ENCODE measurements at regions not wholly inside any gene's neighbourhood (a gene's known extent, or its start where the extent isn't known, plus 50 kb on each side); places are given as distances from the start of the nearest gene placed in this dataset.

DNA sequence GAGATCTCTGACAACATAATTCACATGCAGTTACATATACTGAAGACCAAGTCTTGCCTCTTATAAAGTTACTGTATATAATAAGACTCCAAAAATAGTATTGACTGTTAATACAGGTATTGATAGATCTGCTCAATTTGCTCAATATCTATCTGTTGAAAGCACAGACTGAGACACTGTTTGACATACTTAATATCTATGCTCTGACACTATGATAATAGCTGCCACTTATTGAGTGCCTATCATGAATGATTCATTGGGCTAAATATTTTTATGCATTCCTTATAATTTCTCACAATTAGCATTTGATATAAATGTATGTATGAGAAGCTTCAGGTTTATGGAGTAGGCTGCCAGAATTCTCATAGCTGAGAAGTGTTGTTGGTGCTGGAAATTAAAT lies 1600.9 kb upstream of the IGFBP7 start:
- no peak for DNase-seq

DNA sequence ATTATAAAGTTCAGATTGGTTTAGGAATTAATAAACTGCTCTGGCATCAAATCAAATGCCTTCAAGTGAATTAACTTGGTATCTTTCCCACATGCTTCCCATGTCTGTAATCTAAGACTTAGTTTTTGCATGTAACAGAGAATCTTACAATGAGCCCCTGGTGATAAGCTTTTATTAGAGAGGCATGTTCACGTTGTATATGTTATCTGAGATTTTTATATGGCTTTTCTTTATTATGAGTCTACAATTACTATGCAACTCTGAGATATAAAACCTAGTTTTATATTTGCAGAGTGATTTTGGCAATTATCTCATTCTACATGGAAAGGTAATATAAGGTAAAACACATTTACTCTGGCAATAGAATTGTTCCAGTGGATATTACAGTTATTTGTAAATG lies 1578.4 kb upstream of the IGFBP7 start:
- DNase-seq = no peak

DNA sequence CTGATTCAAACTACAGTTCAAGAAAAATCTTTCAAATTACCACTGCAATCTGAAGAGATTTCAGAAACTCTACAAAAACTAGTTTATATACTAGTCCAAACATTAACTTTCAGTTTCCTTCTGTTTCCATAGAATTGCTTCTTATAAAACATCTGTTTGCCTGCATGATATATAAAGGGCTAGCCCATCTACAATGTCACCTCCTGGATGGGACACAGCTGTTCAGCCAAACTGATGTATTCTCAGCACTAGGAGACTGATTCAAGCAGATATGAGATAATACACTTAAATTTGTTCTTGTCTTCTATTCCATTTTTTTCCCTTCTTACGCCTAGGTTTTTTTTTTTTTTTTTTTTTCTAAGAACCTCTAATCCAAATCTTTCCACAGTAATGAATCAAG lies 1569.7 kb upstream of the IGFBP7 start:
- DNase-seq = no peak

DNA sequence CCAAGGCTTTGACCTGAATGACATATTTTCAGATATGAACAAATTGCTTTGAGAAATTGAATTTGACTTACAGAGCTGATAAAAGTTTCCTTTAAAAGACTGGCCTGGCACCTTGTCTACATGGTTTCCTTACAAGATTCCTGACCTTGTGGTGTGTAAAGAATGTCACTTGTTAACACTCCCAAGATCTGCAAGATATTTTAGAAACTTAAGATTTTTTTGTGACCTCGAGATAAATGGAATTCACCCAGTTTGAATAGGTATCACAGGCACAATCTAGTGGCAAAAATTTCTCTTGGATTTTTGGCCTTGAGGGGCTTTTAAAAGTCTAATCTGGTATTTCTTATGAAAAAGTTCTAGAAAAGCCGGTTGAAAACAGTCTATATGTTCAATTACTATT lies 1568.9 kb upstream of the IGFBP7 start:
- no peak for DNase-seq

DNA sequence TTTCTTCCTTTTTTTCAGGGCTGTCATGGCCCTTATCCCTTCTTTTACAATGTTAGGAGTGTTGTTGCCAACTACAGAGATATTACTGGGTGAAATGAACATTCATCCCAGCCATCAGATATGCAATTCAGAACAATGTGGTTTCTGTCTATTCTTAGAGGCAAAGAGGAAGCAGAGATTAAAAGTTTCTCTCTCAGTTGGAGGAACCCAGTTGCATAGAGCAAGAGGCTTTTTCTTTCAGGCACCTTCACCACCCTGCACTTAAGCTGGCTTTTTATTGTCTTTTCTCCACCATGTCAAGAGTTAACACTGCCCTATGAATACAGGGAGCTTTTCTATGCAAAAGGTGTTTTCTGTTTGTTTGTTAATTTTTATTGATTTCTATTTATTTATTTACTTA lies 1559.6 kb upstream of the IGFBP7 start:
- no peak for DNase-seq

DNA sequence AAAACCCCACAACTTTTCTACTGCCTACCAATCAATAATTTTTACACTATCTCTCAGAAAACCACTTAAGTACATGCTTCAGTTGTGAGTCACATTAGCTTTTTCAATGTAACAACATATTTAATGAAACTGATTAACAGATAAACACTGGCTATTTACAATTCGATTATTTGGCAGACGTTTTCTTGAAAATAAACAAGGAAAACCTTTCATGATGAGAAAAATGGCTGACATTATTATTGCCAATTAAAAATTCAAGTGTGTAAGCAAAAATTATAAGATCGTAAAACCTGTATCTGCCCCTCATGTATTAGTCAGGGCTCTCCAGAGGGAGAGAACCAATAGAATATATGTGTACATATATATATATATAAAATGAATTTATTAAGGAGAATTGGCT lies 1555.5 kb upstream of the IGFBP7 start:
- DNase-seq = no peak

DNA sequence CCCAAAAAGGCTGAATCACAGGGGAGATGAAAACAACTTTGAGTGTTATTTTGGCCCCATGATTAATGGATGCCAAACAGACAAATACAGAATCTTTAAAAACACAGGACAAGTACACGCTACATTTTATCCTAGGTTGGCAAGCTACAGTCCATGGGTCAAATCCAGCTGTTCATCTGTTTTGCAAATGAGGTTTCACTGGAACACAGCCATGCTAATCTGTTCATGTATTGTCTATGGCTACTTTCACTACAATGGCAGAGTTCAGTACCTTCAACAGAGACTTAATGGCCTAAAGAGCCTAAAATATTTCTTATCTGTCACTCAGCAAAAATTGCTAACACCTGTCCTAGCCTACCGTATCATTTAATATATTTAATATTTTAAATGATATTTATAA lies 1548.5 kb upstream of the IGFBP7 start:
- peak in 3 of 58 donors; percentile 1 to 26 (median 14) for DNase-seq

DNA sequence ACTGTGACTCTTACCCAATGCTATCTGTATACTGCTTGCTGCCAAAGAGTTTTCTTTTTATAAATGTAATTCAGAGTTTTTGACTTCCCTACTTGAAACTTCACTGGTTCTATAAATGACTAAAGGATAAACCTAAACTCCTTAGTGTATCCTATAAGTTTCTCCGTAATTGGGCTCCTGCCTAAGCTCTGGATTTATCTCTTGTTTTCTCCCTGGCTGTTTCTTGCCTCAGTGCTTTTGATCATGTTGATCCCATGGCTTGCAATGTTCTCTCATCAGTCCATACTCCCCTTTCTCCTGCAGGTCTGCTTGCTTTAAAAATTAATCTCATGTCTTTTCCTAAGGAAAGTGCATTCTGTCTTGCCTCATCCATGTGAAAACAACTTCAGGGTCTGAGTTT lies 1543.1 kb upstream of the IGFBP7 start:
- no peak for DNase-seq

DNA sequence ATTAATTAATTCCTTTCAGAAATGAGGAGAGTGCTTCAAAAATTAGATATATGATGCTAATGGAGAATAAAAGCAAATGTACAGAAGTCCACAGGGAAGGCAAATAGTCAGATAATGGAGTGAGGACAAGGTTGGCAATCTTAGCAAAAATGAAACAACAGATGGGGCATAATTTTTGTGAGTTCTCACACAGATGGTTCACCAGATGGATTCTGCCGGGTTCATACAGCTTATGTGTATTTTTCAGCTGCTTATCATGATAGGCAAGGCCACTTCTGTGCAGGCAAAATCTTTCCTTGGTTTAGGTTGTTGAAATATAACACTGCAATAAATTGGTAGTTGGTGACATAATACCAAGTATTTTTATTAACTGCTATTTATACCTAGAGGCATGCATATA lies 1539.0 kb upstream of the IGFBP7 start:
- DNase-seq = peak in 1 of 58 donors; percentile 1

DNA sequence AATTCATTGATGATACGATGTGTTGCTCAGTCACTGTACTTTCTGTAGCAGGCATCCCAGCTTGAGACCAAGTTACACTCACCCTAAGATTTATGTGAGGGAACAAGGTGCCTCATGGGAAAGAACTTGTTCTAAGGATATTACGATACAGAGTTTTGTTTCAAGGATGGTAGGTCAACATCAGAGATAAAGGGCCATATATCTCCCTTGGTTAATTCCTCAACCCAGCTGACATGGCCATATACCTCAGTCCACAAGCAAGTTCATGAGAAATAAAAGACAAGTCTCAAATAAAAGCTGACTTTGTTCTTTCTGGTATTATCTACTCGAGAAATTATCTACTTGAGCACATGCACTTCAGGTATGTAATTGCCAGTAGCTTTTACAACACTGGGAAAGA lies 1535.9 kb upstream of the IGFBP7 start:
- DNase-seq = no peak

DNA sequence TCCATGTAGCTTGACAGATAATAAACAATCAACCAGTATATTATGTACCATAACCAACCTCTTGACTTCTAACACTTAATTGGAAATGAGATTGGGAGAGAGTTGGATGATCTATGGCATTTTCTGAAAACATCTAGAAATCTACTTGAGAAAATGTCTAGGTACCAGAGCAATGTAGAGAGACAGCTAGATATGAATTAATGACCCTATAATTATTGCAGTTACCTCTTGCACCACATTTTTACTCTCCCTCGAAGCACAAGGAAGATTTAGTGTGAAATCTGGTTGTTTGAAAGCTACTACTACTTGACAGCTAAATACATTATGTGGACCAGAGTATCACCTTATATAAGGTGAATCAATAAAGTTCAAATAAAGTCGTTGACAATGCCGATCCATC lies 1534.4 kb upstream of the IGFBP7 start:
- no peak for DNase-seq

DNA sequence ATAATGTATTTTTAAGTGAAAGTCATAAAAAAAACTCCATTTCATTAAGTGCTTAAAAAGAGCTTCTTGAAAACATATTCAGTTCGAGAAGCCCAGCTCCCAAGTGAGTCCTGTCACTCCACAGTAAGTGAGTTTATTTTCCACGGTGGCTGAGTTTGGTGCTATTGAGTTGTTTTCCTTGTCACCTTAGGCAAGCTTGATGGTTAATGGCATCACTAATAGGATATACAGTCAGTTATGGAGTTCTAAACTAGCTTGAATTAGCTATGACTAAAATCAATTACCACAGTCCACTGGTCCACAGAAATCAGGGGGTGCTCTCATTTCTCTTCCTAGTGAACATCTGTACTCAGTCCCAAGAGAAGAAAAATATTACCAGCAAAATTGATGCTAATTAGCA lies 1526.2 kb upstream of the IGFBP7 start:
- no peak for DNase-seq

DNA sequence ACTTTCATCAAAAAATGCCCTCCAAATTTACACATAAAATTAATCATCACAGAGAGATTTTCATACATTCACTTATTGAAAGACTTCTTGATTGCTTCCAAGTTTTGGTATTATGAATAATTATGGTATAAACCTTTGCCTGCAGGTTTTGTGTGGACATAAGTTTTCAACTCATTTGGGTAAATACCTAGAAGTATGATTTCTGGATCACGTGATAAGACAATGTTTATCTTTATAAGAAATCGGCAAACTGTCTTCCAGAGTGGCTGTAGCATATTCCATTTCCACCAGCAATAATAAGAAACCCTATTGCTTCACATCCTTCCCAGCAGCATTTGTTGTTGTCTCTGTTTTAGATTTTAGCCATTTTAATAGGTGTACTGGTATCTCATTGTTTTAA lies 1507.0 kb upstream of the IGFBP7 start:
- DNase-seq = no peak

DNA sequence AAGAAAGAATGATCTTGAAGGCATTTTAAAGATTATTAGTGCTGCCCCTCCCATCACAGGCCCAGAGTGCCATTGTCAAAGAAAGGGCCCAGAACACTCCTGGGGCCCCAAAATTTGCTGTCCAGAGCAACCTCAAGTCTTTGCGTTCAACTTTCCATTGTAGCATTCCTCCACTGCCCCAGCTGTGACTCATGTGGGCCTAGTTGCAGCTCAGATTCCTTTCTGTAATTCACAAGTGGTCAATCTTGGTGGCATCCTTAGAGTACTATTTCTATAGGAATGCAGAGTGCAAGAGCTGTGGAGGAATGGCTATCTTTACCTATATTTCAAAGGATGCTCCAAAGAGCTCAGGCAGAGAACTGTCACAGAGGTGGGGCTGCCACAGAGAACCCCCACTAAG lies 1500.8 kb upstream of the IGFBP7 start:
- no peak for DNase-seq

DNA sequence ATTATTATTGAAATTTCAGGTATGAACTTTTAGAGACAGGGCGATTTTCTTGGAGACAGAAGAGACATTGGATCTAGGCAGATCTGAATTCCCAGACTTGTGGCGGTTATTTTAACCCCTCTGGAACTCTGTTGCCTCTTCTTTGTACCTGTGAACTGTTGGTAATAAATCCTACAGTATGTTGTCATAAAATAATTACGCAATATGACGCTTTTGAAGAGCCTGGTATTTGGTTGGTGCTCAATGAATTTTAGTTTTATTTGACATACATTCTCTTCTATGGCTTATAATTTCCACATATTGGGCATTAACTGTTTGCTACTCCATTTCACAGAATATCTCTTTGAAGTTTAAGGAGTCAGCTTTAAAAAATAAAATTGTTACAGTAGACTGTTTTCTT lies 1496.1 kb upstream of the IGFBP7 start:
- no peak for DNase-seq

DNA sequence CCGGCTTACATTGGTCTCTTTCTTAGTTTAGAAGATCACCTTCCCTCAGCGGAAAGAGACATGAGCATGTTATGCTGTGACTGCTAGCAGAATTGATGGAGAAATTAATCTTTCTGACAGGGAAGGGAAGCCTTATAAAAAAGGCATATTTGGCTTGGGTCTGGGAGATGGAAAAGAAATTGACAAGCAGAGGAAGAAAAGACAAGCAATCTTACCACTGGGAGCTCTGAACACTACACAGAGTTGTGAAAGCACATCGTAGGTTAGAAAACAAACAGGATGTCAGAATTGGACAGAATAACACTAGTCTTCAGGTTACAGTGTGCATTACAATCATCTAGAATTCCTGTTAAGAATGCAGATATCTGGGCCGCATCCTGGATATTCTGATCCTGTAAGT lies 1493.8 kb upstream of the IGFBP7 start:
- no peak for DNase-seq

DNA sequence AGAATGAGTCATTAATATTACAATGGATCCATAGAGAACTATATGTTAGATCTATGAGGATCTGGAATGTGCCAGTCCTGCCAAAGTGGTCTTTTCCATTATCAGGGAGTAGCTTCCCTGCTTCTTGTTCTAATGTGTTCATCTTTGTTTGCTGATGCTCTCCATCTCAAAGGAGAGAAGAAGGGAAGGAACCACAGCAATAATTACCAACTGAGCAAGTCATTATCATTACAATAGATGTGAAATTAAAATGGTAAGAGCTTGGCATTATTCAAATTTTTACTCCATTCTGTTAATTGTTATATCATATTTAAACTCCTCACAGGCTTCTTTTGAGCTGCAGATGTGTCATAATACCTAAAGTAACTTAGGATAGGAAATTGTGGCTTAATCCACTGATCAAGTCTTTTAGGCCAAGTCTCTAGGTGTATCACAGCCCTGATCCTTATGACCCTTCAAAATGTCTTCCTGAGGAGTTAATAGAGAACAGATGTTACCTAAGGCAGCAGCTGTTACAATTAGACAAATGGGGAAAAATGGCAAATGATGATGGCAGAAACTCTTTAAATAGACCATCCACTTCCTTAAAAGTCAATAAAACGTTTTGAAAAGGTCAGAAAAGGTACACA lies 1492.7 kb upstream of the IGFBP7 start:
- DNase-seq = no peak

DNA sequence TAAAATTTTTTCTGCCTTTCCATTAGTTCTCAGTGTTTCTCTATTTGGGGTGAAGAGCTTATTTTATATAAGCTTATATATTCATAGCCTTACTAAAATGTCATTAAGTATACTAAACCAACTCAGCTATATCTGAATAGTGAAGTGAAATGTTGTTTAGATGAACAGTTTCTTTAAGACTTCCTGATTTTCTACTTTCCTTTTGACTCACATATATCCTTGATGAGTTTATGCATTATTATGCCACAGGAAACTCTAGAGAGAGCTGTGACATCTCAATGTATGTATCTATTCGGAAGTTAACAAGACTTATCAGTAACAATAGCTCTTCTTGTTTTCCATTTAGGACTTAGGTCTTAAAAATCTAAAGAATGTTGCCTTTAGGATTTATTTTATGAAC lies 1491.8 kb upstream of the IGFBP7 start:
- DNase-seq = no peak

DNA sequence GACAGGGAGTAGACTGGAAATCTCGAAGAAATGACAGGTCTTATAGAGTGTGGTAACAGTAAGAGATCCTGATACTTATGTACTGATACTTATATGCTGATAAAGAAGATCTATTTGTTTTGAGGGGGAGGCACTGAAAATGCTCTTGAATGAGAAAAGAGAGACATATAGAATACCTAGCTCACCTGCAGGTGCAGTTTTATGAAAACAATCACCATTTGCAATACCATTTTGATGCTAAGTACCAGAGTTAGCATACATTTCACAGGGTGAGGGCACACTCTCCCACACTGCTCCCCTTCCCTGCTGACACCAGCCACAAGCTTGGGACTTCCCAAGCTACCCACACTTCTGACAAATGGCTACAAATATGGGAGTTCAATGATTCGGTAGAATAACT lies 1490.1 kb upstream of the IGFBP7 start:
- no peak for DNase-seq

DNA sequence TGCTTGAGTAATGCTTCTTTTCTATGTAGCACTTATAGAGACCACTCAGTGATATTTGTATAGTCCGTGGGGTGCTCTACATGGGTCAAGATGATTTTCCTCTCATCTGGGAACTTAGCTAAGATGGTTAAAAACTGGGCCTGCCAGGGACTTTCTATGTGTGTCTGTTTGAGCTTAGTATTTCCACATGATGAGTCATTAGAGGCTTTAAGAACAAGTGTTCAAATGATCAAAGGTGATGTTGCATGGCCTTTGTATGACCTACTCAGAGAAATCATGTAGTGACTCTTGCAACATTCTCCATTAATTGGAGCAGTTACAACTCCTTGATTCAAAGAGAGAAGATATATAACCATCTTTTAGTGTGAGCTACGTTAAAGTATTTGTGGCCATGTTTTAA lies 1480.5 kb upstream of the IGFBP7 start:
- no peak for DNase-seq

DNA sequence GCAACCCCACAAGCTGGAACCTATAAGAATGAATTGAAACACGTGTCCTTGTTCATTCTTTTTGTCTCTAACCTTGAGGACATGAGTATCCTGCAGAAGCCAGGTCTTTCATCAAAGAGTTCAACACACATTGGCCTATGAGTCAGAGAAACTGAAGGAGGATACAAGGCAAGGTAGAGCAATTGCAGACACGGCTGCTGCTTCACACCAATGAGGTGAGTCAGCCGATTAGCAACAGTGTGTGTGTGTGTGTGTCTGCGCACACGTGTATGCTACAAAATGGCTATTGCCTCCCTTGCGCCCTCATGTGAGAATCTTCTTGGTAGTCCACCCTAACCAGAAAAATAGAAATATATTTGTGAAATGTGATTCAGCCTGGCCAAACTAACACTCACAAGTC lies 1477.7 kb upstream of the IGFBP7 start:
- DNase-seq = no peak

DNA sequence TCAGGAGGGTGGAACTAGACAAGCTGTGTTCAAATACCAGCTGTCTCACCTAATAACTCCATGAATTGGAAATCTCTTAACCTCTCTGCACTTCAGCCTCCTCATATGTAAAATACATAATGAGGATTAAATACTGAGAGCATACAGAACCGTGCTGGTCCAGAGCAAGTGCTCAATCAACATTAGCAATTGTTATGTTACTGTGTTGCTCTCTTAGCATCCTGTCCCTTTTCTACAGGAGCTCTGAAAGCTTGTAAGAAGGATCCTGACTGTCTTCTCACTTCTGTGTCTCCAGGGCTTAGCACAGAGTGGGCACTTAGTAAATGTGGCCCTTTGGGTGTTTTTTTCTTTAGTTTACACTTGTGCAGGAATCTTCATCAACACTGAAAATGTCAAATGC lies 1456.1 kb upstream of the IGFBP7 start:
- no peak for DNase-seq

DNA sequence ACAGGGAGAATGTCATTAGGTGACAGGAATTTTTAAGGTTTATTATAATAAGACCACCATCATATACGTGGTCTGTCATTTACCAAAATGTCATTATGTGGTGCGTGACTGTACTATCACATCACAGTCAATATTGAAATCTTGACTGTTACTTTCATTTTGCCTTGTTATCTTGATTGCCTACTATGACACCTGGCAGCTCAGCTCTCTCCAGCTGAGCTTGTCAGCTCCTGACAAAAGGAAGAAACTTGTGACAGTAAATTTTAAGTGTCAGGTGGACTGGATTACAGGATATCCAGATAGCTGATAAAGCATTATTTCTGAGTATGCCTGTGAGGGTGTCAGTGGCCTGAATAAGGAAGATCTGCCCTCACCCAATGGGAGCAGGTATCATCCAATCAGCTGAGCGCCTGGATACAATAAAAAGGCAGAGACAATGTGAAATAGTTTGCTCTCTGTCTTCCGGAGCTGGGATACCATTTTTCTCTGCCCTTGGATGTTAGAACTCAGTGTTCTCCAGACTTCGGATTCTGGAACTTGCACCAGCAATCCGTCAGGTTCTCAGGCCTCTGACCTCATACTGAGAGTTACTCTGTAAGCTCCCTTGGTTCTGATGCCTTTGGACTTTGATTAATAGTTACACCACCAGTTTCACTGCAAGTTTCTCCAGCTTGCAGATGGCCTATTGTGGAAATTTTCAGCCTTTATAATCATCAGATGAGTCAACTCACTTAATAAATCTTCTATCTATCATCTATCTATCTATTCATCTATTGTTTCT lies 1454.7 kb upstream of the IGFBP7 start:
- DNase-seq = no peak

DNA sequence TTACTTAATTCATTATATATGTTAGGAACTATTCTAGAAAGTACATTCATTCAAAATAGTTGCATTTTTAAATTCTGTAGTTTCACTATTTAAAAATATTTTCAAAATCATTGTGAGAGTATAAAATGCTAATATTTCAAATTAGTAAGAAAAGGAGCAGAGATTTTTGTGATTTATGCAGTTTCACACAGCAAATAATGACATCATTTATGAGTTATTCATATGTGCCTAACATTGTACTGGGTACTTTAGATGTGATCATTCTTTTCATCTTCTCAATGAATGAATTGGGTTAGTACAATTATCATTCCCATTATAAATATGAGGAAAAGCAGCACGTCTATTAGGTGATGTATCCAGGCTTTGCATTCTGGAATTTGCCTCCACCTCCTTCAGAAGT lies 1451.0 kb upstream of the IGFBP7 start:
- no peak for DNase-seq

All from anterior cingulate cortex (tissue), 58 donors.